GM18507 (cell line): ENCODE measurements at regions not wholly inside any gene's neighbourhood (a gene's known extent, or its start where the extent isn't known, plus 50 kb on each side); places are given as distances from the start of the nearest gene placed in this dataset.

ENCODE experiments used
- DNase-seq: peaks from one replicate; pipeline ENCODE4 v3.0.0; 2011; ENCODE audit warnings: low read depth; ENCODE audit not compliant: insufficient read length; ENCODE audit errors: extremely low spot score
- FAIRE-seq: peaks from 2 replicates; lab custom pipeline; 2011; peaks lifted over from hg19 to GRCh38; lab: Jason Lieb, UNC

GRCh38 chr16:65200156-65200773, 78.4 kb upstream of the CDH11 start:
- DNase-seq (no peak), FAIRE-seq (no peak)

- no peak for FAIRE-seq
- no peak for DNase-seq
Measured at GRCh38 chr16:65196420-65197075, 74.7 kb upstream of the CDH11 start.

- no peak for DNase-seq
- no peak for FAIRE-seq
Measured at GRCh38 chr16:65195998-65196397, 74.1 kb upstream of the CDH11 start.

- no peak for FAIRE-seq
Measured at GRCh38 chr16:65185241-65185778, 63.4 kb upstream of the CDH11 start.

GRCh38 chr16:65181071-65181561, 59.3 kb upstream of the CDH11 start:
- DNase-seq (no peak), FAIRE-seq (no peak)

More at GRCh38 chr16:65185241-65185778, 63.4 kb upstream of the CDH11 start:
- no peak for DNase-seq

- DNase-seq (no peak), FAIRE-seq (no peak)
Measured at GRCh38 chr16:65178151-65178550, 56.3 kb upstream of the CDH11 start.

GRCh38 chr16:65176603-65177002, 54.7 kb upstream of the CDH11 start:
- FAIRE-seq, result no peak
- no peak for DNase-seq

GRCh38 chr16:65172356-65172755, 50.5 kb upstream of the CDH11 start:
- no peak for DNase-seq

More at GRCh38 chr16:65172356-65172755, 50.5 kb upstream of the CDH11 start:
- no peak for FAIRE-seq
